Activated naive CD4-positive, alpha-beta T cell treated with anti-CD3 and anti-CD28 coated beads, Interleukin-2, amount 50 U/mL, for 24 hours (primary cell): ENCODE measurements at regions not wholly inside any gene's neighbourhood (a gene's known extent, or its start where the extent isn't known, plus 50 kb on each side); places are given as distances from the start of the nearest gene placed in this dataset.

Source experiments
- H3K27ac Mint-ChIP-seq: one replicate; pipeline ENCODE4 v1.8.0; 2021; ENCODE audit warnings: mild to moderate bottlenecking, mixed read lengths
- H3K27me3 Mint-ChIP-seq: one replicate; pipeline ENCODE4 v1.8.0; 2021; ENCODE audit warnings: mixed read lengths
- H3K36me3 Mint-ChIP-seq: one replicate; pipeline ENCODE4 v1.8.0; 2021; ENCODE audit warnings: mixed read lengths
- H3K4me1 Mint-ChIP-seq: one replicate; pipeline ENCODE4 v1.8.0; 2021; ENCODE audit warnings: mixed read lengths
- H3K4me3 Mint-ChIP-seq: one replicate; pipeline ENCODE4 v1.8.0; 2021; ENCODE audit warnings: mild to moderate bottlenecking, mixed read lengths
- H3K9me3 Mint-ChIP-seq: one replicate; pipeline ENCODE4 v1.8.0; 2021; ENCODE audit warnings: mixed read lengths

GRCh38 chr3:80094589-80094988 lies 326.8 kb upstream of the ROBO1 start:
- Mint-ChIP-seq H3K4me3 (no peak overlapping the region), H3K4me1 (no peaks in the 10 kb centered on the region), H3K36me3 (no peaks in the 10 kb centered on the region), H3K27me3 (no peaks in the 10 kb centered on the region), H3K27ac (no peak overlapping the region), H3K9me3 (no peaks in the 10 kb centered on the region)

- H3K36me3 Mint-ChIP-seq: no peaks in the 10 kb centered on the region
- no peak overlapping the region for H3K4me3 Mint-ChIP-seq
Observed at GRCh38 chr3:80087767-80088166, 320.0 kb upstream of the ROBO1 start.

GRCh38 chr3:80086426-80086825 lies 318.6 kb upstream of the ROBO1 start:
- no peaks in the 10 kb centered on the region for H3K36me3 Mint-ChIP-seq
- H3K9me3 Mint-ChIP-seq: peaks cover 5% of the 10 kb centered on the region
- no peak overlapping the region for H3K4me3 Mint-ChIP-seq
- no peaks in the 10 kb centered on the region for H3K4me1 Mint-ChIP-seq
- no peak overlapping the region for H3K27ac Mint-ChIP-seq
- H3K27me3 Mint-ChIP-seq: no peaks in the 10 kb centered on the region

More at GRCh38 chr3:80087767-80088166, 320.0 kb upstream of the ROBO1 start:
- Mint-ChIP-seq H3K27me3 (no peaks in the 10 kb centered on the region), H3K27ac (no peak overlapping the region), H3K4me1 (no peaks in the 10 kb centered on the region), H3K9me3 (no peaks in the 10 kb centered on the region)

- no peak overlapping the region for H3K27ac Mint-ChIP-seq
- no peaks in the 10 kb centered on the region for H3K4me1 Mint-ChIP-seq
- H3K36me3 Mint-ChIP-seq: no peaks in the 10 kb centered on the region
- no peaks in the 10 kb centered on the region for H3K27me3 Mint-ChIP-seq
- peaks cover 5% of the 10 kb centered on the region for H3K9me3 Mint-ChIP-seq
- H3K4me3 Mint-ChIP-seq: no peak overlapping the region
Observed at GRCh38 chr3:80079886-80080285, 312.1 kb upstream of the ROBO1 start.

GRCh38 chr3:80068459-80068858 lies 300.7 kb upstream of the ROBO1 start:
- H3K36me3 Mint-ChIP-seq: no peaks in the 10 kb centered on the region
- no peak overlapping the region for H3K27ac Mint-ChIP-seq
- H3K4me1 Mint-ChIP-seq: no peaks in the 10 kb centered on the region
- H3K4me3 Mint-ChIP-seq: no peak overlapping the region
- H3K9me3 Mint-ChIP-seq: peaks cover 11% of the 10 kb centered on the region
- no peaks in the 10 kb centered on the region for H3K27me3 Mint-ChIP-seq

- no peaks in the 10 kb centered on the region for H3K4me1 Mint-ChIP-seq
Observed at GRCh38 chr3:80063535-80063934, 295.7 kb upstream of the ROBO1 start.

GRCh38 chr3:80060664-80061063 lies 292.9 kb upstream of the ROBO1 start:
- no peak overlapping the region for H3K27ac Mint-ChIP-seq
- peaks cover 6% of the 10 kb centered on the region for H3K9me3 Mint-ChIP-seq
- no peaks in the 10 kb centered on the region for H3K36me3 Mint-ChIP-seq
- no peak overlapping the region for H3K4me3 Mint-ChIP-seq
- H3K27me3 Mint-ChIP-seq: no peaks in the 10 kb centered on the region
- no peaks in the 10 kb centered on the region for H3K4me1 Mint-ChIP-seq

More at GRCh38 chr3:80063535-80063934, 295.7 kb upstream of the ROBO1 start:
- Mint-ChIP-seq H3K4me3 (no peak overlapping the region), H3K27me3 (no peaks in the 10 kb centered on the region), H3K36me3 (no peaks in the 10 kb centered on the region), H3K27ac (no peak overlapping the region), H3K9me3 (peaks cover 6% of the 10 kb centered on the region)

- no peak overlapping the region for H3K27ac Mint-ChIP-seq
- H3K27me3 Mint-ChIP-seq: no peaks in the 10 kb centered on the region
- H3K36me3 Mint-ChIP-seq: no peaks in the 10 kb centered on the region
- no peaks in the 10 kb centered on the region for H3K4me1 Mint-ChIP-seq
- no peaks in the 10 kb centered on the region for H3K9me3 Mint-ChIP-seq
- no peak overlapping the region for H3K4me3 Mint-ChIP-seq
Observed at GRCh38 chr3:80055306-80055705, 287.5 kb upstream of the ROBO1 start.

- Mint-ChIP-seq H3K4me1 (no peaks in the 10 kb centered on the region), H3K4me3 (no peak overlapping the region), H3K9me3 (peaks cover 5% of the 10 kb centered on the region), H3K36me3 (no peaks in the 10 kb centered on the region), H3K27ac (no peak overlapping the region), H3K27me3 (no peaks in the 10 kb centered on the region)
Observed at GRCh38 chr3:80052271-80052670, 284.5 kb upstream of the ROBO1 start.

- Mint-ChIP-seq H3K36me3 (no peaks in the 10 kb centered on the region), H3K4me3 (no peak overlapping the region), H3K4me1 (no peaks in the 10 kb centered on the region), H3K9me3 (peaks cover 5% of the 10 kb centered on the region), H3K27ac (no peak overlapping the region), H3K27me3 (no peaks in the 10 kb centered on the region)
Observed at GRCh38 chr3:80051602-80051962, 283.8 kb upstream of the ROBO1 start.

- Mint-ChIP-seq H3K9me3 (peaks cover 5% of the 10 kb centered on the region), H3K36me3 (no peaks in the 10 kb centered on the region), H3K4me1 (no peaks in the 10 kb centered on the region), H3K4me3 (no peak overlapping the region), H3K27ac (no peak overlapping the region), H3K27me3 (no peaks in the 10 kb centered on the region)
Observed at GRCh38 chr3:80050826-80051601, 283.2 kb upstream of the ROBO1 start.

GRCh38 chr3:80043226-80043625 lies 275.4 kb upstream of the ROBO1 start:
- no peaks in the 10 kb centered on the region for H3K4me1 Mint-ChIP-seq
- no peaks in the 10 kb centered on the region for H3K36me3 Mint-ChIP-seq
- H3K27me3 Mint-ChIP-seq: no peaks in the 10 kb centered on the region
- no peak overlapping the region for H3K27ac Mint-ChIP-seq
- no peak overlapping the region for H3K4me3 Mint-ChIP-seq
- H3K9me3 Mint-ChIP-seq: no peaks in the 10 kb centered on the region

GRCh38 chr3:80040067-80040466 lies 272.3 kb upstream of the ROBO1 start:
- Mint-ChIP-seq H3K36me3 (no peaks in the 10 kb centered on the region), H3K4me3 (no peak overlapping the region), H3K4me1 (no peaks in the 10 kb centered on the region), H3K27ac (no peak overlapping the region), H3K27me3 (no peaks in the 10 kb centered on the region), H3K9me3 (peaks cover 9% of the 10 kb centered on the region)

- Mint-ChIP-seq H3K27me3 (no peaks in the 10 kb centered on the region), H3K27ac (no peak overlapping the region), H3K9me3 (peaks cover 9% of the 10 kb centered on the region), H3K4me1 (no peaks in the 10 kb centered on the region), H3K4me3 (no peak overlapping the region), H3K36me3 (no peaks in the 10 kb centered on the region)
Observed at GRCh38 chr3:80036176-80036575, 268.4 kb upstream of the ROBO1 start.

GRCh38 chr3:80035021-80035420 lies 267.2 kb upstream of the ROBO1 start:
- H3K36me3 Mint-ChIP-seq: no peaks in the 10 kb centered on the region
- H3K27ac Mint-ChIP-seq: no peak overlapping the region
- no peak overlapping the region for H3K4me3 Mint-ChIP-seq
- no peaks in the 10 kb centered on the region for H3K27me3 Mint-ChIP-seq
- peaks cover 9% of the 10 kb centered on the region for H3K9me3 Mint-ChIP-seq
- no peaks in the 10 kb centered on the region for H3K4me1 Mint-ChIP-seq

- Mint-ChIP-seq H3K27ac (no peak overlapping the region), H3K4me1 (no peaks in the 10 kb centered on the region)
Observed at GRCh38 chr3:80023010-80023409, 255.2 kb upstream of the ROBO1 start.

GRCh38 chr3:80018375-80018774 lies 250.6 kb upstream of the ROBO1 start:
- H3K9me3 Mint-ChIP-seq: peaks cover 5% of the 10 kb centered on the region
- no peaks in the 10 kb centered on the region for H3K27me3 Mint-ChIP-seq
- no peak overlapping the region for H3K27ac Mint-ChIP-seq
- H3K4me1 Mint-ChIP-seq: no peaks in the 10 kb centered on the region
- no peaks in the 10 kb centered on the region for H3K36me3 Mint-ChIP-seq
- H3K4me3 Mint-ChIP-seq: no peak overlapping the region

More at GRCh38 chr3:80023010-80023409, 255.2 kb upstream of the ROBO1 start:
- Mint-ChIP-seq H3K4me3 (no peak overlapping the region), H3K9me3 (peaks cover 5% of the 10 kb centered on the region), H3K27me3 (no peaks in the 10 kb centered on the region), H3K36me3 (no peaks in the 10 kb centered on the region)
